Uterus (tissue), 3 donors: ENCODE measurements at regions not wholly inside any gene's neighbourhood (a gene's known extent, or its start where the extent isn't known, plus 50 kb on each side); places are given as distances from the start of the nearest gene placed in this dataset.

ENCODE experiments used
- DNase-seq, 2 donors: peaks; one replicate each; pipeline ENCODE4 v3.0.0-alpha.2; 2019 to 2020
- H3K27ac ChIP-seq, 2 donors: fragments of 200-600 bp; sonication (generic); 1 replicate in 1 of 2; 2 replicates in 1 of 2; pipeline ENCODE4 v1.5.1; 2016 to 2018
- H3K27me3 ChIP-seq, 2 donors: fragments of 200-600 bp; sonication (generic); one replicate each; pipeline ENCODE4 v1.5.1; 2018 to 2019; ENCODE audit warnings: control low read depth in 1 of 2
- H3K36me3 ChIP-seq, 2 donors: fragments of 200-600 bp; sonication (generic); one replicate each; pipeline ENCODE4 v1.5.1; 2019; ENCODE audit warnings: control low read depth in 1 of 2
- H3K4me1 ChIP-seq, 2 donors: fragments of 200-600 bp; sonication (generic); one replicate each; pipeline ENCODE4 v1.5.1; 2018 to 2019; ENCODE audit warnings: control low read depth in 1 of 2
- H3K4me3 ChIP-seq, 2 donors: fragments of 200-600 bp; sonication (generic); 1 replicate in 1 of 2; 2 replicates in 1 of 2; pipeline ENCODE4 v1.5.1; 2018 to 2019; ENCODE audit warnings: mild to moderate bottlenecking in 1 of 2
- H3K9me3 ChIP-seq, 2 donors: fragments of 200-600 bp; sonication (generic); one replicate each; pipeline ENCODE4 v1.5.1; 2019; ENCODE audit warnings: control low read depth in 1 of 2
- CTCF ChIP-seq, 4 experiments: fragments of 200-600 bp in 2 of 4; fragments of 450-650 bp in 2 of 4; sonication (generic) in 2 of 4; IDR thresholded peaks; one replicate each; pipeline ENCODE4 v1.5.1; 2016 to 2019; ENCODE audit warnings: antibody characterized with exemption in 4 of 4, mild to moderate bottlenecking in 2 of 4, moderate library complexity in 1 of 4
- POLR2A ChIP-seq, 2 donors: fragments of 450-650 bp; IDR thresholded peaks; one replicate each; pipeline ENCODE4 v1.6.1; 2016; ENCODE audit warnings: antibody characterized with exemption in 2 of 2, mild to moderate bottlenecking in 1 of 2, moderate library complexity in 1 of 2
- intact Hi-C: fragments of 100-400 bp; cut with DNase I; formaldehyde crosslinking; loops from one replicate; pipeline ENCODE4 v1.15.1; 2023; ENCODE audit warnings: low total_unique reads
- donor health status: DM: yes; HTN: yes; CAD: no.

- H3K4me3 ChIP-seq: no peak overlapping the region
- no peak overlapping the region for H3K27ac ChIP-seq
- DNase-seq: no peak
- H3K9me3 ChIP-seq: no peaks in the 10 kb centered on the region
- H3K27me3 ChIP-seq: no peaks in the 10 kb centered on the region
- TF ChIP-seq POLR2A (IDR thresholded peaks at IDR 0.05): no peak
- no peak for TF ChIP-seq CTCF (IDR thresholded peaks at IDR 0.05)
- intact Hi-C loops: no loop called here
- H3K36me3 ChIP-seq: no peaks in the 10 kb centered on the region
- H3K4me1 ChIP-seq: no peaks in the 10 kb centered on the region
Measured at GRCh38 chr16:72266836-72267235, 94.9 kb upstream of the PMFBP1 start.

GRCh38 chr16:72264771-72265170 is 92.8 kb upstream of the PMFBP1 start:
- no peak overlapping the region for H3K27ac ChIP-seq
- no peaks in the 10 kb centered on the region for H3K27me3 ChIP-seq
- DNase-seq: no peak
- H3K4me3 ChIP-seq: no peak overlapping the region
- H3K9me3 ChIP-seq: no peaks in the 10 kb centered on the region
- H3K4me1 ChIP-seq: no peaks in the 10 kb centered on the region
- no peaks in the 10 kb centered on the region for H3K36me3 ChIP-seq
- intact Hi-C loops: no loop called here
- no peak for TF ChIP-seq POLR2A (IDR thresholded peaks at IDR 0.05)
- TF ChIP-seq CTCF (IDR thresholded peaks at IDR 0.05): no peak

- Histone ChIP-seq H3K4me1 (no peaks in the 10 kb centered on the region), H3K4me3 (no peak overlapping the region), H3K36me3 (no peaks in the 10 kb centered on the region), H3K27ac (no peak overlapping the region), H3K27me3 (no peaks in the 10 kb centered on the region), H3K9me3 (no peaks in the 10 kb centered on the region)
- TF ChIP-seq POLR2A (IDR thresholded peaks at IDR 0.05): no peak
- no peak for TF ChIP-seq CTCF (IDR thresholded peaks at IDR 0.05)
- intact Hi-C loops: no loop called here
- no peak for DNase-seq
Measured at GRCh38 chr16:72262711-72263110, 90.8 kb upstream of the PMFBP1 start.

GRCh38 chr16:72261127-72261526 is 89.2 kb upstream of the PMFBP1 start:
- H3K9me3 ChIP-seq: no peaks in the 10 kb centered on the region
- no peaks in the 10 kb centered on the region for H3K36me3 ChIP-seq
- H3K4me1 ChIP-seq: no peaks in the 10 kb centered on the region
- TF ChIP-seq POLR2A (IDR thresholded peaks at IDR 0.05) (no peak), CTCF (IDR thresholded peaks at IDR 0.05) (no peak)
- no peak overlapping the region for H3K27ac ChIP-seq
- intact Hi-C loops: no loop called here
- H3K27me3 ChIP-seq: no peaks in the 10 kb centered on the region
- DNase-seq: no peak
- H3K4me3 ChIP-seq: no peak overlapping the region

- no peaks in the 10 kb centered on the region for H3K4me1 ChIP-seq
- H3K36me3 ChIP-seq: no peaks in the 10 kb centered on the region
- H3K4me3 ChIP-seq: no peak overlapping the region
- no peak for TF ChIP-seq POLR2A (IDR thresholded peaks at IDR 0.05)
- no peak for TF ChIP-seq CTCF (IDR thresholded peaks at IDR 0.05)
- H3K27me3 ChIP-seq: no peaks in the 10 kb centered on the region
- intact Hi-C loops: no loop called here
- no peak overlapping the region for H3K27ac ChIP-seq
- no peak for DNase-seq
- H3K9me3 ChIP-seq: no peaks in the 10 kb centered on the region
Measured at GRCh38 chr16:72256398-72257066, 84.6 kb upstream of the PMFBP1 start.
